Natural killer cell (primary cell): ENCODE measurements at regions not wholly inside any gene's neighbourhood (a gene's known extent, or its start where the extent isn't known, plus 50 kb on each side); places are given as distances from the start of the nearest gene placed in this dataset.

Experiments used
- ATAC-seq, 3 donors: fragments of 150-1000 bp in 2 of 3; fragments of 200-7000 bp in 1 of 3; cut with Tn5 transposase; 1 replicate in 1 of 3; 2 replicates in 2 of 3; pipeline ENCODE4 v1.10.0; 2021; ENCODE audit warnings: mild to moderate bottlenecking in 2 of 3, moderate library complexity in 2 of 3
- DNase-seq, 2 donors: peaks; one replicate each; pipeline versions ENCODE4 v3.0.0 to v3.0.0-alpha.2; 2013 to 2021; ENCODE audit warnings: mixed read lengths in 1 of 2
- H3K27ac ChIP-seq: one replicate; pipeline ENCODE4 v1.5.1; 2013; ENCODE audit warnings: mild to moderate bottlenecking, low read length
- H3K27me3 ChIP-seq: one replicate; pipeline ENCODE4 v1.6.1; 2013; ENCODE audit warnings: low read length; ENCODE audit not compliant: control insufficient read depth, insufficient read depth
- H3K36me3 ChIP-seq: one replicate; pipeline ENCODE4 v1.6.1; 2013; ENCODE audit warnings: low read length; ENCODE audit not compliant: control insufficient read depth, insufficient read depth
- H3K4me1 ChIP-seq: one replicate; pipeline ENCODE4 v1.6.1; 2013; ENCODE audit warnings: low read length; ENCODE audit not compliant: control insufficient read depth, insufficient read depth
- H3K4me3 ChIP-seq: one replicate; pipeline ENCODE4 v1.5.1; 2013; ENCODE audit warnings: low read length
- H3K9me3 ChIP-seq: one replicate; pipeline ENCODE4 v1.6.1; 2013; ENCODE audit warnings: low read length; ENCODE audit not compliant: control insufficient read depth, insufficient read depth
- H3K27ac Mint-ChIP-seq, 2 donors: one replicate each; pipeline ENCODE4 v1.8.0; 2022; ENCODE audit warnings: mild to moderate bottlenecking in 2 of 2, mixed read lengths in 2 of 2, moderate library complexity in 1 of 2
- H3K27me3 Mint-ChIP-seq, 2 donors: one replicate each; pipeline ENCODE4 v1.8.0; 2022; ENCODE audit warnings: low read depth in 2 of 2, mixed read lengths in 2 of 2
- H3K36me3 Mint-ChIP-seq: one replicate; pipeline ENCODE4 v1.8.0; 2022; ENCODE audit warnings: mixed read lengths
- H3K4me1 Mint-ChIP-seq, 2 donors: one replicate each; pipeline ENCODE4 v1.8.0; 2022; ENCODE audit warnings: mixed read lengths in 2 of 2
- H3K4me3 Mint-ChIP-seq: one replicate; pipeline ENCODE4 v1.8.0; 2022; ENCODE audit warnings: mild to moderate bottlenecking, moderate library complexity, mixed read lengths
- H3K9me3 Mint-ChIP-seq, 2 donors: one replicate each; pipeline ENCODE4 v1.8.0; 2022; ENCODE audit warnings: mixed read lengths in 2 of 2
- CTCF ChIP-seq: fragments of 200-600 bp; IDR thresholded peaks from one replicate; pipeline ENCODE4 v1.8.0; 2022; ENCODE audit warnings: antibody characterized with exemption
- WGBS: methylation state at CpG from one replicate; pipeline ENCODE4 v1.1.7; 2013; ENCODE audit warnings: missing lambda C conversion rate; ENCODE audit not compliant: insufficient coverage; 5-methylcytosine and 5-hydroxymethylcytosine counted together
- intact Hi-C: fragments of 100-400 bp; cut with micrococcal nuclease; formaldehyde crosslinking; loops from one replicate; pipeline ENCODE4 v1.14.2; 2022

- H3K4me1 Mint-ChIP-seq, result no peaks in the 10 kb centered on the region
- no peak overlapping the region for H3K4me3 ChIP-seq
- H3K27me3 ChIP-seq, result no peaks in the 10 kb centered on the region
- no peak for ATAC-seq
- no peak for TF ChIP-seq CTCF
- no peak for DNase-seq
- H3K9me3 Mint-ChIP-seq, result peaks cover 2 to 12% of the 10 kb centered on the region in 2 donors
- no peak overlapping the region for H3K27ac Mint-ChIP-seq
- no peaks in the 10 kb centered on the region for H3K36me3 ChIP-seq
- intact Hi-C loops, result no loop called here
- H3K27ac ChIP-seq, result no peak overlapping the region
- H3K4me3 Mint-ChIP-seq, result no peak overlapping the region
- H3K27me3 Mint-ChIP-seq, result no peaks in the 10 kb centered on the region
- WGBS, result no CpG with 5 or more reads among the region's 2 CpGs
- H3K36me3 Mint-ChIP-seq, result no peaks in the 10 kb centered on the region
- H3K4me1 ChIP-seq, result no peaks in the 10 kb centered on the region
- no peaks in the 10 kb centered on the region for H3K9me3 ChIP-seq
These were observed 803.6 kb downstream of the GLUD2 start for GRCh38 chrX:121851033-121851432.

- Mint-ChIP-seq H3K9me3 (peaks cover 0 to 3% of the 10 kb centered on the region in 2 donors), H3K36me3 (no peaks in the 10 kb centered on the region), H3K27me3 (no peaks in the 10 kb centered on the region), H3K4me1 (no peaks in the 10 kb centered on the region), H3K27ac (no peak overlapping the region), H3K4me3 (no peak overlapping the region)
- Histone ChIP-seq H3K36me3 (no peaks in the 10 kb centered on the region), H3K9me3 (no peaks in the 10 kb centered on the region), H3K27me3 (no peaks in the 10 kb centered on the region), H3K4me1 (no peaks in the 10 kb centered on the region), H3K27ac (no peak overlapping the region), H3K4me3 (no peak overlapping the region)
- intact Hi-C loops, result no loop called here
- 94% methylated on average over 27 of the region's 27 CpGs for WGBS
- no peak for DNase-seq
- no peak for TF ChIP-seq CTCF
- no peak for ATAC-seq
These were observed 806.6 kb downstream of the GLUD2 start for GRCh38 chrX:121853762-121854613.

GRCh38 chrX:121854614-121854911, 807.2 kb downstream of the GLUD2 start:
- Mint-ChIP-seq H3K36me3 (no peaks in the 10 kb centered on the region), H3K27ac (no peak overlapping the region), H3K27me3 (no peaks in the 10 kb centered on the region), H3K4me1 (no peaks in the 10 kb centered on the region), H3K9me3 (peaks cover 0 to 3% of the 10 kb centered on the region in 2 donors), H3K4me3 (no peak overlapping the region)
- Histone ChIP-seq H3K9me3 (no peaks in the 10 kb centered on the region), H3K4me1 (no peaks in the 10 kb centered on the region), H3K36me3 (no peaks in the 10 kb centered on the region), H3K27ac (no peak overlapping the region), H3K4me3 (no peak overlapping the region), H3K27me3 (no peaks in the 10 kb centered on the region)
- intact Hi-C loops, result no loop called here
- no peak for TF ChIP-seq CTCF
- DNase-seq, result no peak
- no peak for ATAC-seq
- 74% methylated on average over 5 of the region's 5 CpGs for WGBS
